ENCODE measurements at regions not wholly inside any gene's neighbourhood (a gene's known extent, or its start where the extent isn't known, plus 50 kb on each side); places are given as distances from the start of the nearest gene placed in this dataset.

GRCh38 chr1:86214605-86215004, 58.0 kb upstream of the COL24A1 start:
- TF ChIP-seq, protein P1, sequence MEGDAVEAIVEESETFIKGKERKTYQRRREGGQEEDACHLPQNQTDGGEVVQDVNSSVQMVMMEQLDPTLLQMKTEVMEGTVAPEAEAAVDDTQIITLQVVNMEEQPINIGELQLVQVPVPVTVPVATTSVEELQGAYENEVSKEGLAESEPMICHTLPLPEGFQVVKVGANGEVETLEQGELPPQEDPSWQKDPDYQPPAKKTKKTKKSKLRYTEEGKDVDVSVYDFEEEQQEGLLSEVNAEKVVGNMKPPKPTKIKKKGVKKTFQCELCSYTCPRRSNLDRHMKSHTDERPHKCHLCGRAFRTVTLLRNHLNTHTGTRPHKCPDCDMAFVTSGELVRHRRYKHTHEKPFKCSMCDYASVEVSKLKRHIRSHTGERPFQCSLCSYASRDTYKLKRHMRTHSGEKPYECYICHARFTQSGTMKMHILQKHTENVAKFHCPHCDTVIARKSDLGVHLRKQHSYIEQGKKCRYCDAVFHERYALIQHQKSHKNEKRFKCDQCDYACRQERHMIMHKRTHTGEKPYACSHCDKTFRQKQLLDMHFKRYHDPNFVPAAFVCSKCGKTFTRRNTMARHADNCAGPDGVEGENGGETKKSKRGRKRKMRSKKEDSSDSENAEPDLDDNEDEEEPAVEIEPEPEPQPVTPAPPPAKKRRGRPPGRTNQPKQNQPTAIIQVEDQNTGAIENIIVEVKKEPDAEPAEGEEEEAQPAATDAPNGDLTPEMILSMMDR (IDR thresholded peaks at IDR 0.05) = no peak
- TF ChIP-seq POLR2A (IDR thresholded peaks at IDR 0.05) = no peak

All from heart left ventricle (tissue), 13 donors.